ENCODE measurements at regions not wholly inside any gene's neighbourhood (a gene's known extent, or its start where the extent isn't known, plus 50 kb on each side); places are given as distances from the start of the nearest gene placed in this dataset.

GRCh38 chr6:165760803-165761185 is 97.8 kb upstream of the PDE10A start:
- no peak for TF ChIP-seq POLR2AphosphoS5 (IDR thresholded peaks at IDR 0.05; ENCODE audit: low read depth, low read length)
- TF ChIP-seq SIN3A (IDR thresholded peaks at IDR 0.05; ENCODE audit: borderline replicate concordance, insufficient read depth, low read depth, low read length): no peak
- no peak for TF ChIP-seq CTCF (IDR thresholded peaks at IDR 0.05)
- ChIA-PET CTCF (no interaction called here), POLR2A (no interaction called here)
- Histone ChIP-seq H3K9me3 (ENCODE audit: control insufficient read depth, insufficient read depth, low read depth, low read length) (peaks cover 10% of the 10 kb centered on the region; the same call in 1 of the 2 replicates), H3K36me3 (ENCODE audit: control insufficient read depth, insufficient read depth, low read length) (no peaks in the 10 kb centered on the region), H3K4me1 (ENCODE audit: control insufficient read depth, insufficient read depth, low read length) (no peaks in the 10 kb centered on the region), H3K27ac (ENCODE audit: low read length) (no peak overlapping the region), H3K4me3 (ENCODE audit: low read depth in 2 of 2, low read length in 2 of 2) (no peak overlapping the region), H3K27me3 (ENCODE audit: control insufficient read depth, insufficient read depth, low read length) (no peaks in the 10 kb centered on the region)
- intact Hi-C loops (cut with micrococcal nuclease; ENCODE audit: unreplicated experiment) (no loop called here), in situ Hi-C loops (cut with HindIII; ENCODE audit: low pct_unique_long_range_greater_than_20kb, low sequenced_read_pairs) (no loop called here)
- no TSS peak for BruUV-seq (replicated peaks)
- no peak for DNase-seq (ENCODE audit: low read depth, low spot score)
- no peak for ATAC-seq

GRCh38 chr6:165760126-165760802 is 97.2 kb upstream of the PDE10A start:
- no TSS peak for BruUV-seq (replicated peaks)
- Histone ChIP-seq H3K27ac (ENCODE audit: low read length) (no peak overlapping the region), H3K27me3 (ENCODE audit: control insufficient read depth, insufficient read depth, low read length) (no peaks in the 10 kb centered on the region), H3K36me3 (ENCODE audit: control insufficient read depth, insufficient read depth, low read length) (no peaks in the 10 kb centered on the region), H3K9me3 (ENCODE audit: control insufficient read depth, insufficient read depth, low read depth, low read length) (peaks cover 10% of the 10 kb centered on the region; the same call in 1 of the 2 replicates), H3K4me3 (ENCODE audit: low read depth in 2 of 2, low read length in 2 of 2) (no peak overlapping the region), H3K4me1 (ENCODE audit: control insufficient read depth, insufficient read depth, low read length) (no peaks in the 10 kb centered on the region)
- no peak for DNase-seq (ENCODE audit: low read depth, low spot score)
- CTCF ChIA-PET: no interaction called here
- in situ Hi-C loops (cut with HindIII; ENCODE audit: low pct_unique_long_range_greater_than_20kb, low sequenced_read_pairs) (no loop called here), intact Hi-C loops (cut with micrococcal nuclease; ENCODE audit: unreplicated experiment) (no loop called here)
- POLR2A ChIA-PET: no interaction called here
- no peak for ATAC-seq
- no peak for TF ChIP-seq SIN3A (IDR thresholded peaks at IDR 0.05; ENCODE audit: borderline replicate concordance, insufficient read depth, low read depth, low read length)
- no peak for TF ChIP-seq CTCF (IDR thresholded peaks at IDR 0.05)

GRCh38 chr6:165758441-165758840 is 95.4 kb upstream of the PDE10A start:
- BruUV-seq (replicated peaks): no TSS peak
- H3K27ac ChIP-seq (ENCODE audit: low read length): no peak overlapping the region
- H3K36me3 ChIP-seq (ENCODE audit: control insufficient read depth, insufficient read depth, low read length): no peaks in the 10 kb centered on the region
- no peak overlapping the region for H3K4me3 ChIP-seq (ENCODE audit: low read depth in 2 of 2, low read length in 2 of 2)
- H3K9me3 ChIP-seq (ENCODE audit: control insufficient read depth, insufficient read depth, low read depth, low read length): peaks cover 10% of the 10 kb centered on the region; the same call in 1 of the 2 replicates
- in situ Hi-C loops (cut with HindIII; ENCODE audit: low pct_unique_long_range_greater_than_20kb, low sequenced_read_pairs): no loop called here
- ChIA-PET CTCF (no interaction called here), POLR2A (no interaction called here)
- no peak for TF ChIP-seq CTCF (IDR thresholded peaks at IDR 0.05)
- TF ChIP-seq POLR2AphosphoS5 (IDR thresholded peaks at IDR 0.05; ENCODE audit: low read depth, low read length): no peak
- DNase-seq (ENCODE audit: low read depth, low spot score) (no peak), ATAC-seq (no peak)
- H3K27me3 ChIP-seq (ENCODE audit: control insufficient read depth, insufficient read depth, low read length): no peaks in the 10 kb centered on the region
- H3K4me1 ChIP-seq (ENCODE audit: control insufficient read depth, insufficient read depth, low read length): no peaks in the 10 kb centered on the region
- intact Hi-C loops (cut with micrococcal nuclease; ENCODE audit: unreplicated experiment): no loop called here

All from Panc1 (cell line).